GM19025 (cell line): ENCODE measurements at regions not wholly inside any gene's neighbourhood (a gene's known extent, or its start where the extent isn't known, plus 50 kb on each side); places are given as distances from the start of the nearest gene placed in this dataset.

Experiments
- ATAC-seq: cut with Tn5 transposase; IDR thresholded peaks from one replicate; pipeline ENCODE4 v1.9.1; 2021; ENCODE audit warnings: mild to moderate bottlenecking, low read depth, moderate library complexity; ENCODE audit not compliant: unreplicated experiment

DNA sequence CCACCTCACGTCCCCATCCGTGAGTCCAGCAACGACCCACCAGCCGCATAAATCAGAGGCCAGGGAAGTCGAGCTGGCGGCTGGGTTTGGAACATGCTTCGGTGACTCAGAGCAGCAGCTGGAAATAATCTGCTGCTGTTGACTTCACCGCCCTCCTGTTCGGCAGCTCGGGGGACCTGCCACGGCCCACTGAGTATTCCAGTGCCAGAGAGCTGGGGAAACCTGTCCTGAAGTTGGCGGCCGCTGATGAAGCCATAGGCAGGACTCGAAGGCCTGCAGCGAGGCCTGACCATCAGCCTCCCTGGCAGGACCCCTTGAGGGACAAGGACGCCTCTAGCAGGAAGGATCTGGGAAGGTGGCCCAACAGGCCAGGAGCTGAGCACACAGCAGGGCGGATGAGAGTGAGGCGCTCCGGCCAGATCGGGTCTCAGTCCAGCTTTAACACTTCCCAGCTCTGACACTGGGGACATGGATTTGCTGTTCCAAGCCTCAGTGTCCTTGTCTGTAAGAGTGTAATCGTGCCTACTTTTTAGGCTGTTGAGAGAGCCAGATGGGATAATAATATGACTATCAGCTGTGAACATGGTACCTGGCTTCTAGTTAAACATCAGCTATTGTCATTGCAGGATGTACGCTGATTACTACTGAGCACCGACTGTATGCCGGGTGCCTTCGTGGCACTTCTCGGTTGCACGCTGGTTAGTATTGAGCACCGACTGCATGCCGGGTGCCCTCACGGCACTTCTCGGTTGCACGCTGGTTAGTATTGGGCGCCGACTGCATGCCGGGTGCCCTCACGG lies 50.4 kb upstream of the CIBAR2 start:
- no peak for ATAC-seq

DNA sequence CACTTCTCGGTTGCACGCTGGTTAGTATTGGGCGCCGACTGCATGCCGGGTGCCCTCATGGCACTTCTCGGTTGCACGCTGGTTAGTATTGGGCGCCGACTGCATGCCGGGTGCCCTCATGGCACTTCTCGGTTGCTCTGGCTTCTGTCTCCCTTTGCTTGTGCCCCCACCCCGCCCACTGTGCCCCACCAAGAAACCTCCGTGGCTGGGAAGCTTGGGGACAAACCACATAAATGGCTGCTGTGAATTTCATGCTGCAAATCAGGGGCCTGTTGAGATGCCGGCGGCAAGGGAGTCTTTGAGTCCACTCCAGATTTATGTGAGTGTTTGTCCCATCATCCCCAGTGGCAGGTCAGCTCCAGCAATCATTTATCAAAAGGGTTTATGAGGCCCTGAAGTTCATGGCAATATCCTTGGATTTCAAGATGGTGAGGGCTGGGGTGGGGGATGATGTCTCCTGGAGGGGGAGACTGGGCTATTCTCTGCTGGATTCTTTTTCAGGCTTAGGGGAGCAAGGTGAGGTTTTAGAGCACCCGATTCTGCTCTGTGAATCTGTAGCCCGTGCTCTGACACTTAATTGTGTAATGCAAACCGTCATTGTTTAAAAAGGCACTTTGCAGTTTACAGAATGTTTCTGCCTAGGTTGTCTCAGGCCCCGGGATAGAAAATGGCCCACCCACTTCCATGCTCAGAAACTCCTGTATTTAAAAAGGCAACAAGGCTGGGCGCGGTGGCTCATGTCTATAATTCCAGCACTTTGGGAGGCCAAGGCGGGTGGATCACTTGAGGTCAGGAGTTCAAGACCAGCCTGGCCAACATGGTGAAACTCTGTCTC lies 51.2 kb upstream of the CIBAR2 start:
- no peak for ATAC-seq

DNA sequence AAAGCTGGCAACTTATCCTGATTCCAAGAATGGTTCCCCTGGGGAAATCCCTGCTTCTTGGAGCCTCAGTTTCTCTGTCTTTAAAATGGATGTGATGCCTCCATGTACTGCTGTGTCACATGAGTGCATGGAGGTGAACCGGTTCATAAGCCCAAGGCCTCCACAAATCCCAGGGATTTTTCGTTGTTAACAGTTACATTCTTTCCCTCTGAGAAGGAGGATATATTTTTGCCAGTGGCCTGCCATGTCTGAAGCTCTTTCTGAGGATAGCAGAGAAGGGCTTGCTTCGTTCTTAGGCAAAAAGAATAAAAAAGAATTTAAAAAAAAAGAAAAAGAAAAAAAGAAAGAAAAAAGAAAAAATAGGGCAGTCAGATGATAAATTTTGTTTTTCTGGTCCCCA lies 52.2 kb upstream of the CIBAR2 start:
- no peak for ATAC-seq

DNA sequence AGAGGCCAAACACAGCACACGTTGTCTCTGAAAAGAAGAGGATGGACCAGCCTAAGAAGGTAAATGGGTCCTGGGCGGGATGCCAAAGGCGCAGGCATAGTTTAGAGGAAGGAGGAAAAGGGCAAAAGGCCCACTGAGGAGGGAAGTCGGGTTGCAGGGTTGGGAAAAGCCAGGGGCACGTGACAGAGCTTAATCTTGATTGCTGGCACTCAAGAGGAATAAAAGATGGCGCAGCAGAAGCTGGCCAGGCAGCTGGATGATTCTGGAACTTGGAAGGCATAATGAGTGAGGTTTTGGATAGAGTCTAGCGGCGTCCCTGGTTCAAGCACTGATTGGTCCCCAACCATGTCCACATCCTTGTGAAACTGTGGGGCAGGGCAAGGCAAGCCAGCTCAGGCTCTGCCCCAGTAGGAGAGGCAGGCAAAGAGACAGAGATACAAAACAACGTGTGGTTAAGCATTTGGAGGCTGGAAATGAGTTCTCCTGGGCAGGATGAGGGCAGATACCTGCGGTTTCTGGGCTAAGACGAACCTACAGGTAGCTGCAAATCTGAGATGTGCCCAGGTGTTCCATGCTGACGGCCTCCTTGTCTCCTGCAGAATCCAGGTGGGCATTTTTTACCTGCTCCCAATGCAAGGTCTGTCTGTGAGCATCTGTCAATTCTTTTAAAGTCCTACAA lies 52.7 kb upstream of the CIBAR2 start:
- ATAC-seq, result no peak

DNA sequence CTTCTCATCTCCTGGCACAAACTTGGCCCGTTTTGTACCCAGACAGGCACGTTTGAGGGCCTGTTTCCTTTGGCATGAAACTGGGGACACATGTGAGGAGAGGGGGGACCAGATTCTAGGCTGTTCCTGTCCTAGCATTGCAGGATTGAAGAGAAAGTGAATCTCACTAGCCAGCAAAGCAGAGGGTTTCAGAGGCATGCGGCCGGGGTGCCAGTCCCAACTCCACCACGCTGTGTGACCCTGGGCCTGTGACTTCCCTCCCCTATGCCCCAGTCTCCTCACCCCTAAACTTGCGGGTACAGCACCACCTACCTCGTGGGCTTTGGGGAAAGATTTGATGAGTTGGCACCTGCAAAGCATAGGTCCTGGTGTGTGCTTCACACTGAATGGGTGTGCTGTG lies 53.5 kb upstream of the CIBAR2 start:
- ATAC-seq, result no peak

- ATAC-seq, result no peak
Observed at GRCh38 chr16:85166281-85166680, 54.0 kb upstream of the CIBAR2 start.

DNA sequence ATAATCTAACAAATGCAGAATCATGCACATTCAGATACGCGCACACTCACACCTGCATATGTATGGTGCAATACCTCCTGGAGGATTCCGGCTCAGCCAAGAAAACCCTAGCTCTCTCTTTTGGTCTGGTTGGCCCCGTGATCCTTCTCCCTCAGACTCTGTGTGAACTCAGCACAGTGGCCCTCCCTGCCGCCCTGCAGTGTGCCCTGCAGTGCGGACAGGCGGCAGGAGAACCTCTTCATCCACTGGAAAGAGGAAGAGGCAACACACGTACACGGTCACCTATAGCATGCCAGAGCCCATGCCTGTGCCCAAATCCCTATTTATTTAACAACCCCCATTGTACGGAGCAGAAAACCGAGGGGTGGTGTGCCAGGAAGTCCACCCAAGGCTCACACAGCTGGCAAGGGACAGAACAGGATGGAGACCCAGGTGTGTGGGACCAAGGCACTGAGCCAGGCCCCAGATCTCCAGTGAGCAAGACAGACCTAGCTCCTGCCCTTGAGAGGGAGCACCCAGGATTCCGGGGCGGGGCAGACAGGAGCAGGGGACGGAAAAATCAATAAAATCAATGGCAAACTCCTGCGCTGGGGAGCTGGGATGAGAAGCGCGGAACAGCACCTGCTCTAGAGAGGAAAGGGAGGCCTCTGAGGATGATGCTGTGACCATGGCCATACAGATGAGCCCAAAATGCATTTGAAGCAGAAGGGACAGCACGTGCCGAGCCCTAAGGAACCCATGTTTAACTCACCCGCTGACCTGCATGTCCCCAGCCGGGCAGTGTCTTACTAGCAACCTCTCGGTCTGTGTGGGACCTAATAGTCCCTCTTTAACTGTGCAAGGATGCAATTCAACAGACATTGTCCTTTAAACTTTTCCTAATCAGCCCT lies 54.7 kb upstream of the CIBAR2 start:
- no peak for ATAC-seq

DNA sequence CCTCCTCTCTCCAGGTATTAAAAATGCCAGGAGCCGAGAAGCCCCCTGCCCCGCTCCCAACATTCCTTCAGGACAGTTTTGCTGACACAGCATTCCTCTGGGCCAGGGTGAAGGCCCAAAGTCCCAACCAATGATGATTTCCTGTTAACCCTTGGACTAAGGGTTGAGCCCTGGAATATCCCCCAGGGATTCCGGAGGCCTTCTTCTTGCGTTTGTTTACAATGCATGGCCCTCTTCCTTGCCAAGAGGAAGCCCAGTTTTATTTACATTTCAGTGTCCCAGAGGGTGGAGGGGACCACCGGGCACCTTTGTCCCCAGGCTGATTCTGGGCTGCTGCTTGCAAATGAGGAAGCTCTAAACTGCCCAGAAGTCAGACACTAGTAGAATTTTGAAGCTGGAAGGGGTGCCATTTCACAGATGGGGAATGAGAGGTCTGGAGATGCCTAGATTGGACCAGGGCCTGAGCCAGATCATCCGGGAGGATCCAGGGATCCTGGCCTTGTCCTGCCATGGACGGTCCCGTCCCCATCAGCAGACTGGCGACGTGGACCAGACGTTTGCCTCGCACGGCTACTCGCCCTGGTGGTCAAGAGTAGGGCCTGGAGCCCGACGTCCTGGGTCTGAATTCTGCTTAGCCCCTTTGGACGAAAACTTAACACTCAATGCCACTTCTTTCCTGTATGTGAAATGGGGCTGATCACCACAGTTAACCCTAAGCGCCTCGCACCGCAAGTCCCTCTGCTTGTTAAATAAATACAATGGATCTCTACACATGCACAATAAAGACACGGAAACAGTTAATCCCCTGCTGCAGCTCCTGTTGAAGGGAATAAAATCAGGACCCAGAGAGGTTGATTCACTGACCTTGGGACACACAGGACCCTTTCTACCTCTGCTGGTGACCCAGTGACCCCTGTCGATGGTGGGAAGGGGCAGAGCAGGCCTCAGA lies 55.6 kb upstream of the CIBAR2 start:
- no peak for ATAC-seq

- no peak for ATAC-seq
Observed at GRCh38 chr16:85168732-85169256, 56.5 kb upstream of the CIBAR2 start.

DNA sequence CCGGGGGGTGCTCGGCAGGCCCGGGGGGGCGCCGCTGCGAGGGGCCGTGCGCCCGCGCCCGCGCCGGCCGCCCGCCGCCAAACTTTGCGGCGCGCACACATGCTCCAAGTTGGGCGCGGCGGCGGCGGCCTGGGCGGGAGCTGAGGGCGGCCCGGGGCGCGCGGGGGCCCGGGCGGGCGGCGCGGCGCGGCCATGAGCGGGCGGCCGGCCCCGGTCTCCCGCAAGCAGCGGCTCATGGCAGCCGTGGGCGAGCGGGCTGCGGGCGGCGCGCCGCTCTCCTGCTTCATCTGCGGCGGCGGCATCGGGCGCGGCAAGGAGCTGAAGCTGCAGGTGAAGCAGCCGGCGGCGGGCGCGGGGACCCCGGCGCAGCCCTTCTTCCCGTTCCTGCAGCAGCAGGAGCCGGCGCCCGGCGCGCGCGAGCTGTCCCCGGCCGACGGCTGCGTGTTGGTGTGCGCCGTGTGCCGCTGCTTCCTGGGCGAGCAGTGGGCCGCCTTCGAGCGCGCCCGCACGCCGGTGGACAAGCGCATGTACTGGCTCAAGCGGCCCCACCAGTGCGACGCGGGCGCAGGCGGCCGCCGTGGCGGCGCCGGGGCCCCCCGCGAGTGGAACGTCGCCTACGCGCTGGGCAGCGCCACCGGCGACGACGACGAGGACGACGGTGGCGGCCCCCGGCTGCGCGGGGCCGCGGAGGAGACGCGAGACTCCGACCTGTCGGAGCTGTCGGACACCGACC lies 57.2 kb upstream of the CIBAR2 start:
- ATAC-seq, result no peak

DNA sequence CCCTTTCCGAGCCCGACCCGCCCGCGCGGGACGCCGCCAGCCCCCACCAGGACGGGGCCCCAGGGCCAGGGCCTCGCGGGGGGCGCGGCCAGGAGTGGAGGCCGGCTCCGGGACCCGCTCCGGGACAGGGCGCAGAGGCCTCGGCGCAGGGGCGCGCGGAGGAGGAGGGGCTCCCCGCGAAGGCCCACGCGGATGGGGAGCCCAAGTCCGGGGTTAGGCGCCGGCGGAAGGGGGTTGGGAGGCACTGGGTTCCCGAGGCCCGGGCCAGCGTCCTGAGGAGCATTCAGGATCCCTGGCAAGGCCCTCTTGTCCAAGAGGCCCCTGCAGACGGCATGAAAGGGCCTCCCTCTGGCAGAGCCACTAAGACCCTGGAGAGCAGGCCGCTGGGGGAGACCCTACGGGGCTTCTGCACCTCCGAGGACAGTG lies 57.8 kb upstream of the CIBAR2 start:
- ATAC-seq, result no peak

DNA sequence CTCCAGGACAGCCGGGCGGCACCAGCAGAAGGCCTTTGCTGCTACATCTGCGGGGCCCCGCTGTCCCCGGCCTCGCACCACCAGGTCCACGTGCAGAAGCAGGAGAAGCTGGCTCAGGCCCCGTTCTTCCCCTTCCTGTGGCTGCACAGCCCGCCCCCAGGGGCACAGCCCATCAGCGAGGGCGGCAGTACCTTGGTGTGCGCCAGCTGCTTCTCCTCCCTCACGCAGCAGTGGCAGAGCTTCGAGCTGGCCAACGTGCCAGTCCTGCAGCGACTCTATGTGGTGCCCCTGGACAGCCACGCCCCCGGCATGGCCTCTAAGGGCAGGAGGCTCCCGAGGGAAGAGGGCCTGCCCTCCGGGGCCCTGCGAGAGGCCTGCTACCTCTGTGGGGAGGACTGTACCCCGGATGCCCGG lies 58.3 kb upstream of the CIBAR2 start:
- no peak for ATAC-seq

DNA sequence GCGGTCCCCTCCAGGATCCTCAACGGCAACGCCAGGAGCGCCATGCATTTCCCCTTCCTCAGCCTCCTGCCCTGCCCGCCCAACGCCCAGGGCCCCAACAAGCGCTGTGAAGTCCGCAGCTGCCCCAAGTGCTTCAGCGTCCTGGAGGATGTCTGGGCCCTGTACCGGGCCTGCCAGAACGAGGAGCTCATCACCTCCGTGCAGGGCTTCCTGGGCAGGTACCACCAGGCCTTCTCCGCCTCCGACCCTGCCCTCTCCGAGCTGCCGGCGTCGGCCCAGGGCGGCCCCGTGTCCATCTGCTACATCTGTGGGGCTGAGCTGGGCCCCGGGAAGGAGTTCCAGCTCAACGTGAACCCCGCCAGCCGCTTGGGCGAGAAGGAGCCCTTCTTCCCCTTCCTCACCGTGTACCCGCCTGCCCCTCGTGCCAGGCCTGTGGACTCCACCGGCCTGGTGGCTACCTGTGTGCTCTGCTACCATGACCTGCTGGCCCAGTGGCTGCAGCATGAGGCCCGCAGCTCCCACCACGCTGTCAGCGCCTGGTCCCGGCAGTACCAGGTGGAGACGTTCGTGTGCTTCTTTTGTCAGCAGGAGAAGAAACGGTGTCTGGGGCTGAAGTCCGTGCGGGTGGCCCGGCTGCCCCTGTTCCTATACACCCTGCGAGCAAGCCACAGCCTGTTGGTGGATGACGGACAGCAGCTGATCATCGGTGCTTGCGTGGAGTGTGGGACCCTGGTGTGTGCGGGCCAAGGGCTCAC lies 58.9 kb upstream of the CIBAR2 start:
- ATAC-seq, result no peak

- no peak for ATAC-seq
Observed at GRCh38 chr16:85171759-85172454, 59.6 kb upstream of the CIBAR2 start.

DNA sequence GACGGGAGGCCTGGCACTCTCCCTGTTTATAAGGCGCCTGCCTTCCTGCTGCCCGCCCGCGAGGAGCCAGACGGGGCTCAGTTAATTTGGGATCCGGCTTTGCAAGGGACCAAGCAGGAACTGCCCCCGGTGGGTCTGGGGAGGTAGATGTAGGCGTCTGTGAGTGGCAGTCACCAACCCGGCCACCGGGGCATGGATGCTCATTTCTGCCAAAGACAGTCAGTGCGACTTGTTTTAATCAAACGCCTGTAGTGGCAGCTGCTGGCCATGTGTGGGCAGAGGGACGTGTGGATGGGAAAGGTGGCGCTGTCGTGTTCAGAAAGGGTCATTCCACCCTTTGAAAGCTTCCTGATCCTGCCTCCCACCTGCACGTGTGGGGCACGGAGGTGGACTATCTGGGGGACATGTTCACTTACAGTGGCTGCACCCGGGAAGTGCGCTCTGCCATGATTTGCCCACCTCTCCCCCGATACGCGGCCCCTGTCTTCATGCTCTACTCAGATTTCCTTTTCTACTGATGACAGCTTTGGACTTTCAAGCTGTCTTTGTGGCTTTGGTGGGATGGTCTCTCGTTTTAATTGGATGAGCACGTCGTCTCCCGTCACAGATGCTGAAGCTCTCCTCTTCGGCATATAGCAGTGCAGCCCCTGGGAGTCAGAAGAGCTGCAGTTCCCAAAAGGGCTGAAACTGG lies 60.3 kb upstream of the CIBAR2 start:
- ATAC-seq, result no peak
